Activated CD4-positive, alpha-beta T cell treated with anti-CD3 and anti-CD28 coated beads, Interleukin-10, Interleukin-2, amounts not matched to agents 100 ng/mL and 50 ng/mL, durations not matched to agents 16 hours and 8 hours (primary cell): ENCODE measurements at regions not wholly inside any gene's neighbourhood (a gene's known extent, or its start where the extent isn't known, plus 50 kb on each side); places are given as distances from the start of the nearest gene placed in this dataset.
"Not testable (repeated sequence)": the region's sequence is repeated elsewhere in the genome, so short reads cannot be mapped to it uniquely, and the experiment has no call there.

Experiments used
- DNase-seq: peaks from one replicate; pipeline ENCODE4 v3.0.0-alpha.2; 2020

- no peak for DNase-seq
These were observed 575.7 kb upstream of the CDH11 start for GRCh38 chr16:65697521-65697920.

DNA sequence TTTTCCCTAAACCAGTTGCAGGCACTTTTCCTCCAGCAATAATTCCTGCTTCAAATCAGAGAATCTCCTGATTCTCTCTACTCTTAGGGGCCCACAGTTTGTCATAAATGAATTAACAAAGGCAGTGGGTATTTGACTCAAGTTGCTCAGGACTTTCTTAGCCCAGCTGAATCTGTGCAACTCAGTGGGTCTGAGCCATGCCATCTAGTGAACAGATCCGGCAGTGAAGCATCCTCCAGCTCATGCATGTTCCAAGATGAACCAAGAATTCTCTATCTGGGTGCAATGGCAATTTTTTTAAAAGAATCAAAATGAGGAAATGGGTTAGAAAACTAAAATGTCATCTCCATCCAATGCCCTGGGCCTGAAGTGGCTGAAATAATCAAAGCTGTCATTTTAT, 575.2 kb upstream of the CDH11 start:
- DNase-seq: no peak

DNA sequence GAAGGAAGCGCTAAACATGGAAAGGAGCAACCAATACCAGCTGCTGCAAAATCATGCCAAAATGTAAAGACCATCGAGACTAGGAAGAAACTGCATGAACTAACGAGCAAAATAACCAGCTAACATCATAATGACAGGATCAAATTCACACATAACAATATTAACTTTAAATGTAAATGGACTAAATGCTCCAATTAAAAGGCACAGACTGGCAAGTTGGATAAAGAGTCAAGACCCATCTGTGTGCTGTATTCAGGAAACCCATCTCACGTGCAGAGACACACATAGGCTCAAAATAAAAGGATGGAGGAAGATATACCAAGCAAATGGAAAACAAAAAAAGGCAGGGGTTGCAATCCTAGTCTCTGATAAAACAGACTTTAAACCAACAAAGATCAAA, 570.0 kb upstream of the CDH11 start:
- DNase-seq: not testable (repeated sequence)

- no peak for DNase-seq
These were observed 567.9 kb upstream of the CDH11 start for GRCh38 chr16:65689726-65690125.

GRCh38 chr16:65688301-65688700, 566.4 kb upstream of the CDH11 start:
- DNase-seq: no peak

GRCh38 chr16:65684230-65684629, 562.4 kb upstream of the CDH11 start:
- no peak for DNase-seq

- DNase-seq: no peak
These were observed 559.5 kb upstream of the CDH11 start for GRCh38 chr16:65681406-65681805.

- DNase-seq: no peak
These were observed 557.9 kb upstream of the CDH11 start for GRCh38 chr16:65679785-65680184.

GRCh38 chr16:65675161-65675560, 553.3 kb upstream of the CDH11 start:
- no peak for DNase-seq

DNA sequence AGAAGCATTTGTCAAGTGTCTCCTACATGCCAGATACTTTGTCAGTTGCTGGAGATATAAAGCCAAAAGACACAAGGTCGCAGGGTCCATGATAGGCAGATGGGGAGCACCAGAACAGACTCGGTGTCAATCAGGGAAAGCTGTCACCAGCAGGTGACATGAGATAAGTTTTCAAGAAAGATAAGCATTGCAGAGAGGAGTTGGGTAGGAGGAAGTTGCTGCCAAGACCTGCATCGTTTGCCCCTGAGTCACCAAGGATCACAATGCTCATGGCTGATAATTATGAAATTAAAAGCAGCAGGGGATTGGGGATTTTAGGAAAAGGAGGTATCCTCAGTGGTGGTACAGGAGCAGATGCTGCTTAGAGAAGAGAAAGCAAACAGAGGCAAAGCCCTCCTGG, 551.1 kb upstream of the CDH11 start:
- no peak for DNase-seq

- DNase-seq: no peak
These were observed 549.2 kb upstream of the CDH11 start for GRCh38 chr16:65671071-65671470.

- DNase-seq: no peak
These were observed 546.3 kb upstream of the CDH11 start for GRCh38 chr16:65668064-65668595.

DNA sequence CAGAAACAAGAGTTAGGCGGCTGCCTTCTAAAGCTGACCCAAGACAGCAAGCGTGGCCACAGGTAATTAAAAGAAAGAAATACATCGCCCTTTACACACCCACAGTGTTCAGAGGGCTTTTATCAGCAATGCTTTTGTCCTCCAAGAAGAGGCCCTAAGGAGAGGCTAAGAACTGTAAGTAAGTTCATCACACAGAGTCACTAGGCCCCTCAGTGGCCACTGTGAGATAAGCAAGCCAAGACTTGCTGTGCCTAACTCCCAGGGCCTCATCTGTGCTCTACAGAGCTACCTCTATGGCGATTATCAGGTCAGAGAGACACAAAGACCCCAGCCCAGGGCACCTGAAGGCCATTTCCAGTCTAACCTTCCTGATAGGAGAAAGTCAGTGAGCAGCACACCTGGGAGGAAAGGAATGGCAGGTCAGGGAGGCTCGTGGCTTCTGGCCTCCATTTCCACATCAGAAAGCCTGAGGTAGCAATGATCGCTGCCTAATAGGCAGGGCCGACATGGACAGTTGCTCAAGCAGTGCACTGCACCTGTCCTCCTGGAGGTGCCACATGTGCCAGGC, 545.2 kb upstream of the CDH11 start:
- DNase-seq: no peak

- no peak for DNase-seq
These were observed 544.5 kb upstream of the CDH11 start for GRCh38 chr16:65666132-65666941.

GRCh38 chr16:65665586-65665985, 543.7 kb upstream of the CDH11 start:
- no peak for DNase-seq

DNA sequence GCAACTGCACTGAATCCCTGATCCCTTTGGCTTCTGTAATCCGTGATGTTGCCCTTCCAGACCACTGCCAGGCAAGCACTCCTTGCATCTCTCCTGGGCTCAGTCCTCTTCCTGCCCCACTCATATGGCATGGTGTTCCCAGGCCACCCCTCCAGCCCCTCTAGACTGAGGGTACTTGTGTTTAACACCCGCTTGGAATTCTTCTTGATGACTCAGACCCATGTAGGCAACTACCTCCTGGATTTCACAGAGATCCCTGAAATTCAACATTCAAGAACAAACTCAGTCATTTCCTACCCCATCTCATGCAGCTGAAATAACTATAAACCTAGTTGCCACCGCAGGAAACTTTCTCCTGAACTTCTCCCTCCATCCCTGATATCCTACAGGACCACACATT, 541.9 kb upstream of the CDH11 start:
- no peak for DNase-seq

- no peak for DNase-seq
These were observed 540.4 kb upstream of the CDH11 start for GRCh38 chr16:65662256-65662655.

- no peak for DNase-seq
These were observed 539.7 kb upstream of the CDH11 start for GRCh38 chr16:65661558-65661957.

DNA sequence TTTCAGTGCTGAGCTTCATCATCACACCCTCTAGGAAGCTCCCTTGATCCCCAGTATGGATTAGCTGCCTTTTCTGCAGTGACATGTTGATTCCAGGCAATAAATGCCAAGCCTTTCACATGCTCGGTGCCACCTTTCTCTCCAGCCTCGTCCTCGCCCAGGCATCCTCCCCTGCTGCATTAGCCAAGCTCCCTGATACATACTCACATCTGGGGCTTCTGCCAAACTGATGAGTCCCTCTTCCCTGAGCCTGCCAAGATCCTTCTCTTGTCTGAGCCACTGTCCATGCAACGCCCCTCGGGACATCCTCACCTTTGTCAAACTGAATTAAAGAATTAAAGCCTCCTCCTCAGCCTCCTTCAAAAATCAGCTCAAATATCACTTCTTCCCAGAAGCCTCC, 538.5 kb upstream of the CDH11 start:
- DNase-seq: no peak

GRCh38 chr16:65659758-65660157, 537.9 kb upstream of the CDH11 start:
- no peak for DNase-seq

DNA sequence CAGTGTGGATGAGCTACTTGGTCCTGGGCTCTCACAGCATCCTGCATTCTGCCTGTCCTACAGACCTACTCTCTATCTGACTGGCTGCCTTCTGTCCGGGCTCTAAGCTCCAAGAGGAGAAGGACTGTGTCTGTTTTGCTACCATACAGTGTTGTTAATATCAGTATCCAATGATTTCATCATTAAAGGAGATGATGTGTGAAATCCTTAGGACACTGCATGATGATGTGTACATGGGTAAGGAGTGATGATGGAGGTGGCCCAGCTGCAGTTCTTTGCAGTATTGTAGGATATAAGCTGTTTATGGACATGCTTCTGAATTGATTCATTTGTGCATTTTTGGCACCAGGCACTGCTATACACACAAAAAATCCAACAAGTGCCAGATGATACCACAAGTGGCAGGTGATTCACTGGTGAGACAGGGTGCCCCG, 536.9 kb upstream of the CDH11 start:
- no peak for DNase-seq

GRCh38 chr16:65658349-65658748, 536.5 kb upstream of the CDH11 start:
- no peak for DNase-seq

GRCh38 chr16:65657556-65657955, 535.7 kb upstream of the CDH11 start:
- no peak for DNase-seq

DNA sequence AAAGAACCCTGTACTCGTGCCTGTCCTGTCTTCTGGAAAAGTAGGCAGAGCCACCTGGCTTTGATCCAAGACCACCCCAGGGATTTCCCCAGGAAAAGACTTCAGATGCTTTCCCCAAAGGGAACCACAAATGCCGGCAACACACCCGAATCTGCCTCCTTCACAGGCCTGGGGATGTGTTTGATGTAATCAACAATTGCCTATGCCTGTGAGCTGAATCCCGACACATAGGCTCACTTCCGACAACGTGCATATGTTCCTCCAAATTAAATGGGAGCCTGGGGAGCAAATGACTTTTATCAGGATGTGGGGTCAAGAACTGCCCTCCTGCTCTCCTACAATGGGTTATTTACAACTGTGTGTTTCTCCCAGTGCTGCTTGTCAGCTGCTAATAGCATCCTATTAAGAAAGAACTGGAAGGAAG, 535.2 kb upstream of the CDH11 start:
- DNase-seq: no peak

GRCh38 chr16:65655802-65656201, 533.9 kb upstream of the CDH11 start:
- no peak for DNase-seq
